BJ (cell line): ENCODE measurements at regions not wholly inside any gene's neighbourhood (a gene's known extent, or its start where the extent isn't known, plus 50 kb on each side); places are given as distances from the start of the nearest gene placed in this dataset.

Experiments used
- CTCF ChIA-PET: fragments of 350-600 bp; formaldehyde crosslinking; extraction: SDS; loops from one replicate; lab custom pipeline; 2021; ENCODE audit warnings: antibody characterized with exemption, inconsistent platforms; lab: Yijun Ruan, JAX
- POLR2A ChIA-PET: fragments of 300-600 bp; sonication (Branson Sonifier 250); formaldehyde crosslinking; extraction: SDS; loops from one replicate; lab custom pipeline; 2021; ENCODE audit warnings: antibody characterized with exemption; lab: Charles Lee
- DNase-seq: peaks from one replicate; pipeline ENCODE4 v3.0.0-alpha.2; 2011; ENCODE audit warnings: low read depth
- H3K27me3 ChIP-seq: 2 replicates; pipeline ENCODE4 v1.6.0; 2011; ENCODE audit warnings: low read length; ENCODE audit not compliant: control insufficient read depth, insufficient read depth
- H3K36me3 ChIP-seq: 2 replicates; pipeline ENCODE4 v1.5.1; 2011; ENCODE audit warnings: low read length; ENCODE audit not compliant: control insufficient read depth, insufficient read depth
- H3K4me3 ChIP-seq: 2 replicates; pipeline ENCODE4 v1.5.1; 2011; ENCODE audit warnings: low read depth, mild to moderate bottlenecking, control low read depth, low read length
- TF ChIP-seq, protein P1 (sequence below): IDR thresholded peaks from 2 replicates; pipeline ENCODE4 v1.5.1; 2011; ENCODE audit warnings: low read depth, mild to moderate bottlenecking, control low read depth, inconsistent platforms, low read length, moderate library complexity; ENCODE audit not compliant: insufficient read depth

DNA sequence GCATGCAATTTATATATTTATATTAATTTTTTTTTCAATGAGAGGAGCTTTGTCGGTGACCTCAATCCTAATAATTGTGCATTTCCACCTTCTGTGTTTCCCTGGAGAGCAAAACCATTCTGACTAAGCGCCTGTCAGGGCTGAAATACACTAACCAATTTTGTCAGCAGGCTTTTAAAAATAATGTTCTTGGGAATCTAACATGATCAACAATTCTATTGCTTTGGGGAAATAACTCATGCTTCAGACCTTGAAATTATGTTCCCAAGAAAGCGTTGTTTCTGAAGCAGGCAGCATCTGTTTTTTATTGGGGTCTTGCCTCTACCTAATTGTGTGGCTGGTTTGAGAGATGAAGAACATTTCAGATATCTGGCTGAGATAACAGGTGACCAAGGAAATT lies 129.1 kb upstream of the ALKAL2 start:
- H3K27me3 ChIP-seq: no peaks in the 10 kb centered on the region
- H3K4me3 ChIP-seq: no peak overlapping the region
- ChIA-PET CTCF (no interaction called here), POLR2A (no interaction called here)
- H3K36me3 ChIP-seq: no peaks in the 10 kb centered on the region
- TF ChIP-seq, protein P1, sequence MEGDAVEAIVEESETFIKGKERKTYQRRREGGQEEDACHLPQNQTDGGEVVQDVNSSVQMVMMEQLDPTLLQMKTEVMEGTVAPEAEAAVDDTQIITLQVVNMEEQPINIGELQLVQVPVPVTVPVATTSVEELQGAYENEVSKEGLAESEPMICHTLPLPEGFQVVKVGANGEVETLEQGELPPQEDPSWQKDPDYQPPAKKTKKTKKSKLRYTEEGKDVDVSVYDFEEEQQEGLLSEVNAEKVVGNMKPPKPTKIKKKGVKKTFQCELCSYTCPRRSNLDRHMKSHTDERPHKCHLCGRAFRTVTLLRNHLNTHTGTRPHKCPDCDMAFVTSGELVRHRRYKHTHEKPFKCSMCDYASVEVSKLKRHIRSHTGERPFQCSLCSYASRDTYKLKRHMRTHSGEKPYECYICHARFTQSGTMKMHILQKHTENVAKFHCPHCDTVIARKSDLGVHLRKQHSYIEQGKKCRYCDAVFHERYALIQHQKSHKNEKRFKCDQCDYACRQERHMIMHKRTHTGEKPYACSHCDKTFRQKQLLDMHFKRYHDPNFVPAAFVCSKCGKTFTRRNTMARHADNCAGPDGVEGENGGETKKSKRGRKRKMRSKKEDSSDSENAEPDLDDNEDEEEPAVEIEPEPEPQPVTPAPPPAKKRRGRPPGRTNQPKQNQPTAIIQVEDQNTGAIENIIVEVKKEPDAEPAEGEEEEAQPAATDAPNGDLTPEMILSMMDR: no peak
- DNase-seq: no peak

DNA sequence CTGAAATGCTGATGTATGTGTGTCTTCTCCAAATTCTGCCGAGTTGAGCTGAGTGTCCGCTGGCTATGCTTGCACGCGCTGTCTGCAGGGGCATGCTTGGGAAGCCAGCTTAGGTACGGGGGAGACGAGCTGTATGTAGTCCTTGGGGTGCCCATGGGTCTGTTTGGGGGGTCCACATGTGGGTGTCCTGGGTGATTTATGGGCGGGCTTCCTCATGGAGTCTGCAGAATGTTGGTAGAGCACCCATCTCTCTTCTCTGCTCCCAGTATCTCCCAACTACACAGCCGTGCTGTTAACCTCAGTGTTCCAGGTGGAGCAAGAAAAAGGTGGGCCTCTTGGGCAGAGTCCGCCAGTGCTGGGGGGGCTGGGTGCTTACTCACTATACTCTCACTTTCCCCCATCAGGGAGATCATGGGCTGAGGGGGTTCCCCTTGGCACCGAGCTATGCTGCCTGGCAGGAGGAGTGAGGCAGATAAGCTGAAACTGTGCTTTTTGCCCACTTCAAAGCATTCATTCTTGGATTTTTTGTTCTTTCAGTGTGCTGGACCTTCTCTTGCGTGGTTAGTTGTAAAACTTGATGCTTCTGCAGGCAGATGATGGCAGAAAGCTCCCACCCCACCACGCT lies 128.2 kb upstream of the ALKAL2 start:
- no peak for DNase-seq
- Histone ChIP-seq H3K36me3 (no peaks in the 10 kb centered on the region), H3K4me3 (no peak overlapping the region), H3K27me3 (no peaks in the 10 kb centered on the region)
- ChIA-PET POLR2A (no interaction called here), CTCF (no interaction called here)
- TF ChIP-seq, protein P1: no peak

DNA sequence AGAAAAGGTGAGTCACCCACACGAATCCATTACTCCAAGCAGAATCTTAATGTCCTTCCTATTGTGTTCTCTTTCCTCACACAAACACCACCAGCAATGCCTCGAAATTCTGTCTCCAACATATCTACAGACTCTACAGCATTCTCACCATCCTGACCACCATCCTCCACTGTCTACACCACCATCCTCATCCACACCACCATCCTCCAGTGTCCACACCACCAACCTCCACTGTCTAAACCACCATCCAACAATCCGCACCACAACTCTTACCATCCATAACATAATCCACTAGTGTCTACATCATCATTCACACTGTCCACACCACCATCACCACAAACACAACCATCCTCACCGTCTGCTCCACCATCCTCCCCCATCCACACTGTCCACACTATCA lies 121.6 kb upstream of the ALKAL2 start:
- H3K36me3 ChIP-seq: no peaks in the 10 kb centered on the region
- ChIA-PET CTCF (no interaction called here), POLR2A (no interaction called here)
- H3K4me3 ChIP-seq: no peak overlapping the region
- H3K27me3 ChIP-seq: no peaks in the 10 kb centered on the region
- no peak for DNase-seq
- TF ChIP-seq, protein P1: no peak

DNA sequence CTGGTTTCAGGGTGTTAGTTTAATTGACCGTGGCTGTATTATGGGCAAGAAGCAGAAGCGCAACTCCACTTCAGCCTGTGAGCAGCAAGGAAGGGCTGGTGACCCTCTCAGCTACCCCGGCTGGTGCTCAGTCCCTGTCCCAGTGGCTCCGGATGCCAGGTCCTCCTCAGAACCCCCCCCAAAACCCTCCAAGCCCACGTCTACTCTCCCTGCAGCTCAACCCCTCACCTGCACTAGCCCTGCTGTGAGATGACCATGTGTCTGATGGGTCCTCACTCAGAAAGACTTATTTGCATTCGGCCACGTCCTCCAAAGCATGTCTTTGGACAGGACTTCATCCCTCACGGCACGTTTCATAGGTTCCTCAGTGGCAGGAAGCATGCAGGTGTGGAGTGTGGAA lies 119.7 kb upstream of the ALKAL2 start:
- ChIA-PET POLR2A (no interaction called here), CTCF (interaction anchor here (0.7 kb wide), 1 partner anchor 226 kb away, joined by 3 read pairs; no protein-coding TSS in a partner anchor)
- TF ChIP-seq, protein P1: no peak
- H3K27me3 ChIP-seq: no peaks in the 10 kb centered on the region
- H3K36me3 ChIP-seq: no peaks in the 10 kb centered on the region
- H3K4me3 ChIP-seq: no peak overlapping the region
- no peak for DNase-seq

DNA sequence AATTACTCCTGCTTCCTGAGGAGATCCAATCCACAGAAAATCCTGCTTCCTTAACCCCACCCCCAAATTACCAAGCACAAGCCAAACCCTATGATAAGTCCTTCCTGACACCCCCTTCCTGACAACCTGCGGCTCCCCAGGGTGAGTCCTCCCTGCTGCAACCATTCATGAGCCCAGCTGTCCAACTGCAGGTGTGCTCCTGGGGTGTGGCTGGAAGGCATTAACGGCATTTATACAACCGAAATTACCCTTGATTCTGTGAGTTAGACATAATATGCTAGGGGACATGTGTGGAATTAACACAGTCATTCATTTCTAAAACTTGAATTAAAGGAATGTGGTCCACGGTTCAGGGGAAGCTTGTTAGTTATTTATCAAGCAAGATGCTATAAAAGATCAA lies 119.0 kb upstream of the ALKAL2 start:
- CTCF ChIA-PET: no interaction called here
- POLR2A ChIA-PET: no interaction called here
- TF ChIP-seq, protein P1: no peak
- Histone ChIP-seq H3K27me3 (no peaks in the 10 kb centered on the region), H3K36me3 (no peaks in the 10 kb centered on the region), H3K4me3 (no peak overlapping the region)
- no peak for DNase-seq
